Astrocyte of the spinal cord (primary cell): ENCODE measurements at regions not wholly inside any gene's neighbourhood (a gene's known extent, or its start where the extent isn't known, plus 50 kb on each side); places are given as distances from the start of the nearest gene placed in this dataset.

Experiments used
- DNase-seq: peaks from one replicate; pipeline ENCODE4 v3.0.0; 2011; ENCODE audit warnings: low read depth, low spot score
- H3K4me3 ChIP-seq: 2 replicates; pipeline ENCODE4 v1.5.1; 2011; ENCODE audit warnings: low read depth, mild to moderate bottlenecking, low read length, moderate library complexity
- in situ Hi-C: cut with HindIII; loops from 2 replicates; pipeline ENCODE4 v1.10.0; 2017; ENCODE audit warnings: low sequenced_read_pairs
- TF ChIP-seq, protein P1 (sequence below): IDR thresholded peaks from 2 replicates; pipeline ENCODE4 v1.5.1; 2012; ENCODE audit warnings: low read depth, mild to moderate bottlenecking, low read length, inconsistent platforms

DNA sequence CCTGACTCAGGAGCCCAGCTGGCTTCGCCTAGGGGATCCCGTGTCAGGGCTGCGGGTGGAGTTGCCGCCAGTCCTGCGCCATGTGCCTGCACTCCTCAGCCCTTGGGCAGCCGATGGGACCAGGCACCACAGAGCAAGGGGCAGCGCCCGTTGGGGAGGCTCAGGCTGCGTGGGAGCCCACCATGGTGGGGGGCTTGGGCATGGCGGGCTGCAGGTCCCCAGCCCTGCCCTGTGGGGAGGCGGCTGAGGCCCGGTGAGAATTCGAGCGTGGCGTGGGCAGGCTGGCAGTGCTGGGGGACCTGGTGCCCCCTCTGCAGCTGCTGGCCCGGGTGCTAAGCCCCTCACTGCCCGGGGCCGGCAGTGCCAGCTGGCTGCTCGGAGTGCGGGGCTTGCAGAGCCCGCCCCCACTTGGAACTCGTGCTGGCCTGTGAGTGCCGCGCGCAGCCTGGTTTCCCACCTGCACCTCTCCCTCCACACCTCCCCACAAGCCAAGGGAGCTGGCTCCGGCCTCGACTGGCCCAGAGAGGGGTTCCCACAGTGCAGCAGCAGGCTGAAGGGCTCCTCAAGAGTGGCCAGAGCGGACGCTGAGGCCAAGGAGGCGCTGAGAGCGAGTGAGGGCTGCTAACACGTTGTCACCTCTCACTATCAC is 135.1 kb upstream of the SEL1L start:
- no peak overlapping the region for H3K4me3 ChIP-seq
- TF ChIP-seq, protein P1, sequence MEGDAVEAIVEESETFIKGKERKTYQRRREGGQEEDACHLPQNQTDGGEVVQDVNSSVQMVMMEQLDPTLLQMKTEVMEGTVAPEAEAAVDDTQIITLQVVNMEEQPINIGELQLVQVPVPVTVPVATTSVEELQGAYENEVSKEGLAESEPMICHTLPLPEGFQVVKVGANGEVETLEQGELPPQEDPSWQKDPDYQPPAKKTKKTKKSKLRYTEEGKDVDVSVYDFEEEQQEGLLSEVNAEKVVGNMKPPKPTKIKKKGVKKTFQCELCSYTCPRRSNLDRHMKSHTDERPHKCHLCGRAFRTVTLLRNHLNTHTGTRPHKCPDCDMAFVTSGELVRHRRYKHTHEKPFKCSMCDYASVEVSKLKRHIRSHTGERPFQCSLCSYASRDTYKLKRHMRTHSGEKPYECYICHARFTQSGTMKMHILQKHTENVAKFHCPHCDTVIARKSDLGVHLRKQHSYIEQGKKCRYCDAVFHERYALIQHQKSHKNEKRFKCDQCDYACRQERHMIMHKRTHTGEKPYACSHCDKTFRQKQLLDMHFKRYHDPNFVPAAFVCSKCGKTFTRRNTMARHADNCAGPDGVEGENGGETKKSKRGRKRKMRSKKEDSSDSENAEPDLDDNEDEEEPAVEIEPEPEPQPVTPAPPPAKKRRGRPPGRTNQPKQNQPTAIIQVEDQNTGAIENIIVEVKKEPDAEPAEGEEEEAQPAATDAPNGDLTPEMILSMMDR, result no peak
- DNase-seq, result no peak
- in situ Hi-C loops, result no loop called here

DNA sequence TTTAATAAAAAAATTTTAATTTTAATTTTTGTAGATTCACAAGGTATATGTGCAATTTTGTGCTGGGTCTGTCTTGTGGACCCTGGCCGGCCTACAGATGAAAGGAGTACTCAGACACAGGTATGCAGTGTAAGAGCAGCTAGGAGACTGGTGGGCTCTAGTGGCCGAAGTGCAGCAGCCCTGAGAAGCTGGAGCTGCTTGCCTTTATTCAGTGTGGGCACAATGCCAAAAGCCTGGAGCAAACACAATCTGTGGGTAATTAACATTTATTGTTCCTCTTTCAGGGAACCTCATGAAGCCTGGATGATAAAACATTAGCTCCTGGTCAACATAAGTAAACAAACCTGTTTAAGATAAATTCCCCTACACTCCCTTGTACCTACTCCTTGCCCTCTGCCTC is 135.7 kb upstream of the SEL1L start:
- no peak for DNase-seq
- TF ChIP-seq, protein P1, result no peak
- no peak overlapping the region for H3K4me3 ChIP-seq
- in situ Hi-C loops, result no loop called here

DNA sequence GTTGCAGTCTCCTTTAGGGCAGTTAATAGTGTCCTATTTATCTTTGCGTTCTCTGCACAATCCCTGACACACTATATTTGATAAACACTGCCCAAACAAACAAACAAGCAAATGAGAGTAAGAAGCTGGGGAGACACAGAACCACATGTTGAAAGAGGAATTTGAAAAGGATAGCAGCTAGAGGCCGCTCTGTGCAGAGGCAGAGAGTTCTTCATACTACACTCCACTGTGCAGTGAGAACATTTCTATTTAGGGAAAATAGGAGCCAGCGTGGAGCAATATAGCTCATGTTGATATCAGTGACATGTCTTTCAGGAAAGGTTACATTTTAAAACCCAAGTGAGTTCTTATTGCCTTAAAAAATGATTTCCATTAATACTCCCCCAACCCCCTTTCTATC is 140.3 kb upstream of the SEL1L start:
- in situ Hi-C loops, result no loop called here

DNA sequence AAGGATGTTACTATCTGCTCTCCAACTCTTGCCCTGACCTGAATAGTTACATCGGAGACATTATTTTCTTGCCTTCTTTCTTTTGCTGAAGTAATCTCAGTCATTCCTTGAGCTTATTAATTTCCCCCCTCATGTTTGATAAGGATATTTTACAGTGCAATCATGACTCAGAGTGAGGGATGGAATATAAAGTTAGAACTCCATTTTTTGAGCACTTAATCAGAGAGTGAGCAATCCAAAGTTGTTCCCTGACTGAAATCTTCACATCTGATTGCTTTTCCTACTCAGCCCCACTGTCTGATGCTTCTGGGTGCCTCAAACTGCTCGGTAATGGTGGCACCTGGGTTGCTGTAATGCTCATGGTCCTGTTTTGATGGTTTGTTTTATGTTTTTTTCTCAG is 142.7 kb upstream of the SEL1L start:
- in situ Hi-C loops, result no loop called here
- no peak overlapping the region for H3K4me3 ChIP-seq
- no peak for DNase-seq
- TF ChIP-seq, protein P1, result no peak

More for the DNA sequence above, 140.3 kb upstream of the SEL1L start:
- TF ChIP-seq, protein P1, result no peak
- DNase-seq, result no peak
- H3K4me3 ChIP-seq, result no peak overlapping the region

DNA sequence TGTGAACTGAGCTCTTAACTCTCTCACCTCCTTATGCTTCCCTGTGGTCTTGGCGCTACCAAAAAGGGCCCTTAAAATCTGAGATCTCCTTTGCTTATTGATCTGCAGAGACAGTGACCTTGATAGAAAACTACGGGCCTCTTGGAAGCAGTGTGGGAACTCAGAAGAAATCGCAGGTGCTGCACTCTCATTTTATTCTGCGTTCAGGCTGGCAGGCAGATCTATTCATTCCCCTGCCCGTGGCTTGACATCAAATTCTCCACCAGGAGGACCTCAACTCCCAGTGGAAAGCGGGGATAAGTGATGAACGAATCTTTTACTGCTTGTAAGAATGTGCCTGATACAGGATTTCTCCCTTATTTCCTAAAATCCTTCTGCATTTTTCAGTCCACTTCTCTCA is 143.2 kb upstream of the SEL1L start:
- H3K4me3 ChIP-seq, result no peak overlapping the region
- in situ Hi-C loops, result no loop called here
- TF ChIP-seq, protein P1, result no peak
- no peak for DNase-seq

DNA sequence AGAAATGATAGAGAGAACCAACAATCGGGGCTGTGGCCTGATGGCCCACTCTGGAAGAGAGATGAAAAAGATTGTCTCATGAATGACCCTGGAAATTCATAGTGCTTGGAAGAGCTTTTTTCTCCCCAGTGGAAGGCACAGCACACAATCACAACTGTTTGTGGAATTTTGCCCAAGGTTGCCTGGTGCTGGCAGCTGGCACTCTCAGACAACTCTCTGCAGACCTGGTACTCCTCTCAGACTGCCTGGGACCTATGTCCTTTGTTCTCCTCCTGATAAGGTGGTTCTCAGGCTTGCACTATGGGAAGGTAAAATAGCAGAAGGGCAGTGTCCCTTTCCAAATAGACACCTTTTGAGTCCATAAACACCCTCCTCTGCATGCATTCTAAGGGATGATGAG is 144.1 kb upstream of the SEL1L start:
- no peak overlapping the region for H3K4me3 ChIP-seq
- TF ChIP-seq, protein P1, result no peak
- no peak for DNase-seq
- in situ Hi-C loops, result no loop called here

DNA sequence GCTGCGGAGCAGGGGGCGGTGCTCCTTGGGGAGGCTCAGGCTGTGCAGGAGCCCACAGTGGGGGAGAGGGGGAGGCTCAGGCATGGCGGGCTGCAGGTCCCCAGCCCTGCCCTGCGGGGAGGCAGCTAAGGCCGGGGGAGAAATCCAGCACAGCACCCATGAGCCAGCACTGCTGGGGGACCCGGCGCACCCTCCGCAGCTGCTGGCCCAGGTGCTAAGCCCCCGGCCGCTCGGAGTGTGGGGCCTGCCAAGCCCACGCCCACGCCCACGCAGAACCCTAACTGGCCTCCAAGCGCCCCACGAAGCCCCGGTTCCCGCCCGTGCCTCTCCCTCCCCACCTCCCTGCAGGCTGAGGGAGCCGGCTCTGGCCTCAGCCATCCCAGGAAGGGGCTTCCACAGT is 145.6 kb upstream of the SEL1L start:
- no peak for DNase-seq
- TF ChIP-seq, protein P1, result no peak
- no peak overlapping the region for H3K4me3 ChIP-seq
- in situ Hi-C loops, result no loop called here
